H9 (cell line): ENCODE measurements at regions not wholly inside any gene's neighbourhood (a gene's known extent, or its start where the extent isn't known, plus 50 kb on each side); places are given as distances from the start of the nearest gene placed in this dataset.

Source experiments
- DNase-seq: peaks from one replicate; pipeline ENCODE4 v3.0.0-alpha.2; 2017
- H2AFZ ChIP-seq: one replicate; pipeline ENCODE4 v1.6.1; 2013; ENCODE audit warnings: mild to moderate bottlenecking, low read length, control low read depth, moderate library complexity
- H2AK5ac ChIP-seq: 2 replicates; pipeline ENCODE4 v1.6.1; 2013; ENCODE audit warnings: low read length, control low read depth, mixed read lengths; ENCODE audit not compliant: insufficient read length
- H2BK120ac ChIP-seq: one replicate; pipeline ENCODE4 v1.6.1; 2013; ENCODE audit warnings: low read depth, mild to moderate bottlenecking, low read length, control low read depth, inconsistent platforms; ENCODE audit not compliant: poor library complexity, severe bottlenecking
- H2BK12ac ChIP-seq: 2 replicates; pipeline ENCODE4 v1.6.1; 2013; ENCODE audit warnings: low read length, control low read depth, mixed read lengths, low read depth; ENCODE audit not compliant: insufficient read length
- H2BK15ac ChIP-seq: 2 replicates; pipeline ENCODE4 v1.6.1; 2013; ENCODE audit warnings: low read depth, low read length, control low read depth
- H2BK20ac ChIP-seq: one replicate; pipeline ENCODE4 v1.6.1; 2013; ENCODE audit warnings: low read depth, mild to moderate bottlenecking, low read length, control low read depth, inconsistent platforms; ENCODE audit not compliant: poor library complexity, severe bottlenecking
- H2BK5ac ChIP-seq: 2 replicates; pipeline ENCODE4 v1.6.1; 2013; ENCODE audit warnings: low read length, control low read depth, mixed read lengths; ENCODE audit not compliant: insufficient read length
- H3K14ac ChIP-seq: 2 replicates; pipeline ENCODE4 v1.6.1; 2013; ENCODE audit warnings: low read length, control low read depth; ENCODE audit not compliant: insufficient read depth
- H3K18ac ChIP-seq: 2 replicates; pipeline ENCODE4 v1.6.1; 2013; ENCODE audit warnings: low read depth, mild to moderate bottlenecking, mixed read lengths, low read length, control low read depth; ENCODE audit not compliant: insufficient read length
- H3K23ac ChIP-seq: 2 replicates; pipeline ENCODE4 v1.6.1; 2013; ENCODE audit warnings: low read length, control low read depth, mixed read lengths, low read depth; ENCODE audit not compliant: insufficient read length
- H3K23me2 ChIP-seq: 2 replicates; pipeline ENCODE4 v1.6.1; 2013; ENCODE audit warnings: low read depth, mild to moderate bottlenecking, mixed read lengths, low read length, control low read depth; ENCODE audit not compliant: insufficient read length, poor library complexity, severe bottlenecking
- H3K27ac ChIP-seq: 2 replicates; pipeline ENCODE4 v1.5.1; 2013; ENCODE audit warnings: low read length, control low read depth, mixed read lengths, low read depth; ENCODE audit not compliant: insufficient read length
- H3K27me3 ChIP-seq: 2 replicates; pipeline ENCODE4 v1.6.1; 2013; ENCODE audit warnings: low read length, control low read depth, inconsistent platforms; ENCODE audit not compliant: insufficient read depth
- H3K4ac ChIP-seq: 2 replicates; pipeline ENCODE4 v1.6.1; 2013; ENCODE audit warnings: low read depth, mild to moderate bottlenecking, control low read depth, inconsistent platforms, low read length, moderate library complexity
- H3K4me1 ChIP-seq: 2 replicates; pipeline ENCODE4 v1.6.1; 2013; ENCODE audit warnings: low read length, control low read depth, inconsistent platforms; ENCODE audit not compliant: insufficient read depth
- H3K4me2 ChIP-seq: 2 replicates; pipeline ENCODE4 v1.6.1; 2013; ENCODE audit warnings: low read length, control low read depth, mixed read lengths; ENCODE audit not compliant: insufficient read length, insufficient read depth
- H3K56ac ChIP-seq: 2 replicates; pipeline ENCODE4 v1.6.1; 2013; ENCODE audit warnings: low read depth, mild to moderate bottlenecking, mixed read lengths, low read length, control low read depth; ENCODE audit not compliant: insufficient read length
- H3K79me1 ChIP-seq: 2 replicates; pipeline ENCODE4 v1.6.1; 2013; ENCODE audit warnings: low read depth, mild to moderate bottlenecking, moderate library complexity, low read length, control low read depth, inconsistent platforms; ENCODE audit not compliant: insufficient read depth, poor library complexity, severe bottlenecking
- H3K79me2 ChIP-seq: 2 replicates; pipeline ENCODE4 v1.6.1; 2013; ENCODE audit warnings: low read length, control low read depth, inconsistent platforms; ENCODE audit not compliant: insufficient read depth
- H3K9ac ChIP-seq: 2 replicates; pipeline ENCODE4 v1.6.1; 2013; ENCODE audit warnings: low read length, control low read depth, mixed read lengths; ENCODE audit not compliant: insufficient read length; ENCODE audit errors: extremely low read depth
- H3K9me3 ChIP-seq: one replicate; pipeline ENCODE4 v1.6.1; 2013; ENCODE audit warnings: low read depth, low read length, inconsistent platforms; ENCODE audit not compliant: control insufficient read depth
- H3T11ph ChIP-seq: one replicate; pipeline ENCODE4 v1.6.1; 2013; ENCODE audit warnings: mild to moderate bottlenecking, low read length, control low read depth, inconsistent platforms
- H4K20me1 ChIP-seq: one replicate; pipeline ENCODE4 v1.6.1; 2013; ENCODE audit not compliant: control insufficient read depth, insufficient read length, insufficient read depth
- H4K5ac ChIP-seq: 2 replicates; pipeline ENCODE4 v1.6.1; 2013; ENCODE audit warnings: low read depth, mild to moderate bottlenecking, mixed read lengths, low read length, control low read depth; ENCODE audit not compliant: insufficient read length
- H4K8ac ChIP-seq: replicated peaks from 2 replicates; pipeline ENCODE4 v1.6.1; 2013; ENCODE audit warnings: low read length, control low read depth, mixed read lengths, low read depth; ENCODE audit not compliant: insufficient read length
- H4K91ac ChIP-seq: 2 replicates; pipeline ENCODE4 v1.6.1; 2013; ENCODE audit warnings: low read depth, mild to moderate bottlenecking, moderate library complexity, mixed read lengths, low read length, control low read depth; ENCODE audit not compliant: insufficient read length
- H3K27ac Mint-ChIP-seq, 3 experiments: 2 replicates in 2 of 3; 3 replicates in 1 of 3; pipeline ENCODE4 v1.8.0; 2020 to 2021; ENCODE audit warnings: mixed read lengths in 3 of 3, mild to moderate bottlenecking in 1 of 3, moderate library complexity in 1 of 3
- H3K27me3 Mint-ChIP-seq: 2 replicates; pipeline ENCODE4 v1.8.0; 2021; ENCODE audit warnings: low read depth, mild to moderate bottlenecking, moderate library complexity, mixed read lengths
- H3K36me3 Mint-ChIP-seq, 3 experiments: 2 replicates in 2 of 3; 3 replicates in 1 of 3; pipeline ENCODE4 v1.8.0; 2020 to 2021; ENCODE audit warnings: low read depth in 3 of 3, mixed read lengths in 3 of 3; ENCODE audit not compliant: insufficient read depth in 1 of 3
- H3K4me1 Mint-ChIP-seq, 2 experiments: 2 replicates each; pipeline ENCODE4 v1.8.0; 2020; ENCODE audit warnings: mixed read lengths in 2 of 2
- H3K4me3 Mint-ChIP-seq, 2 experiments: 2 replicates in 1 of 2; 3 replicates in 1 of 2; pipeline ENCODE4 v1.8.0; 2020 to 2021; ENCODE audit warnings: mild to moderate bottlenecking in 2 of 2, mixed read lengths in 2 of 2, moderate library complexity in 1 of 2
- H3K9me3 Mint-ChIP-seq, 2 experiments: 2 replicates in 1 of 2; 3 replicates in 1 of 2; pipeline ENCODE4 v1.8.0; 2020; ENCODE audit warnings: mild to moderate bottlenecking in 2 of 2, mixed read lengths in 2 of 2, moderate library complexity in 1 of 2
- CTCF ChIP-seq: fragments of 200-600 bp; sonication (generic); conservative IDR thresholded peaks from 3 replicates; pipeline ENCODE4 v1.8.0; 2021; ENCODE audit warnings: antibody characterized with exemption, mild to moderate bottlenecking
- WGBS: extraction: QIAGEN DNeasy Blood & Tissue Kit; methylation state at CpG from one replicate; pipeline ENCODE4 v1.1.7; 2013; ENCODE audit warnings: missing lambda C conversion rate, low lambda C conversion rate, mixed read lengths; ENCODE audit not compliant: insufficient read length; ENCODE audit errors: extremely low coverage; 5-methylcytosine and 5-hydroxymethylcytosine counted together

- Histone ChIP-seq H4K5ac (no peak overlapping the region), H3K27me3 (no peaks in the 10 kb centered on the region), H3K4me1 (no peaks in the 10 kb centered on the region), H2BK15ac (no peak overlapping the region), H3K79me2 (no peaks in the 10 kb centered on the region), H3K18ac (no peak overlapping the region), H2BK120ac (no peak overlapping the region), H4K20me1 (no peaks in the 10 kb centered on the region), H3K4me2 (no peak overlapping the region), H4K91ac (no peak overlapping the region), H3K23me2 (no peaks in the 10 kb centered on the region), H4K8ac (no peak overlapping the region), H3K14ac (no peak overlapping the region), H3K79me1 (no peaks in the 10 kb centered on the region), H3T11ph (no peak overlapping the region), H2BK5ac (no peak overlapping the region), H3K56ac (no peak overlapping the region), H3K4ac (no peak overlapping the region), H3K23ac (no peak overlapping the region), H2BK20ac (no peak overlapping the region), H3K27ac (no peak overlapping the region), H2AFZ (no peak overlapping the region), H3K9ac (no peak overlapping the region), H3K9me3 (no peaks in the 10 kb centered on the region), H2AK5ac (no peak overlapping the region), H2BK12ac (no peak overlapping the region)
- DNase-seq = no peak
- no peak overlapping the region for H3K27ac Mint-ChIP-seq
- no CpG with 5 or more reads among the region's 40 CpGs for WGBS
- peaks cover 9 to 17% of the 10 kb centered on the region in 2 experiments; a peak in 4 of 5 replicates for H3K9me3 Mint-ChIP-seq
- H3K4me1 Mint-ChIP-seq = no peaks in the 10 kb centered on the region
- no peaks in the 10 kb centered on the region; the same call in 1 of the 2 replicates for H3K27me3 Mint-ChIP-seq
- TF ChIP-seq CTCF = no peak
- H3K4me3 Mint-ChIP-seq = no peak overlapping the region
- peaks cover 9 to 16% (median 11%) of the 10 kb centered on the region in 3 experiments for H3K36me3 Mint-ChIP-seq
Measured at GRCh38 chr14:43532825-43533416, 974.2 kb downstream of the FSCB start.
